PC-3 (cell line): ENCODE measurements at regions not wholly inside any gene's neighbourhood (a gene's known extent, or its start where the extent isn't known, plus 50 kb on each side); places are given as distances from the start of the nearest gene placed in this dataset.

Experiments
- ATAC-seq: fragments of 200-7000 bp; cut with Tn5 transposase; 2 replicates; pipeline ENCODE4 v1.9.1; 2020; ENCODE audit warnings: mild to moderate bottlenecking, moderate library complexity
- BruUV-seq: library from RNA; stranded (reverse); fragments of 400-500 nt; replicated peaks from 2 replicates; lab custom pipeline; 2021; lab: Mats Ljungman, UMichigan
- CTCF ChIA-PET: fragments of 300-600 bp; sonication (Branson Sonifier 250); formaldehyde crosslinking; loops from one replicate; lab custom pipeline; 2022; ENCODE audit warnings: antibody characterized with exemption; lab: Charles Lee
- POLR2A ChIA-PET: fragments of 300-600 bp; sonication (Branson Sonifier 250); formaldehyde crosslinking; loops from one replicate; lab custom pipeline; 2022; ENCODE audit warnings: antibody characterized with exemption; ENCODE audit not compliant: unreplicated experiment; lab: Charles Lee
- DNase-seq: peaks from one replicate; pipeline ENCODE4 v3.0.0-alpha.2; 2015
- H2AFZ ChIP-seq: fragments of 300-600 bp; sonication (generic); 2 replicates; pipeline ENCODE4 v1.6.0; 2016; ENCODE audit warnings: antibody characterized with exemption, low read length
- H3F3A ChIP-seq: fragments of 300-600 bp; sonication (generic); one replicate; pipeline ENCODE4 v1.6.0; 2017; ENCODE audit warnings: antibody characterized with exemption, low read length, control low read depth, mild to moderate bottlenecking; ENCODE audit not compliant: unreplicated experiment
- H3K27ac ChIP-seq: fragments of 300-600 bp; sonication (generic); 2 replicates; pipeline ENCODE4 v1.5.1; 2016; ENCODE audit warnings: mild to moderate bottlenecking, low read length
- H3K27me3 ChIP-seq: fragments of 300-600 bp; sonication (generic); 2 replicates; pipeline ENCODE4 v1.6.1; 2016; ENCODE audit warnings: low read length, mixed read lengths
- H3K36me3 ChIP-seq: fragments of 300-600 bp; sonication (generic); 2 replicates; pipeline ENCODE4 v1.6.1; 2016; ENCODE audit warnings: low read depth, mixed run types, low read length, mixed read lengths
- H3K4me1 ChIP-seq: fragments of 300-600 bp; sonication (generic); 2 replicates; pipeline ENCODE4 v1.5.1; 2016; ENCODE audit warnings: low read length; ENCODE audit not compliant: insufficient read depth
- H3K4me2 ChIP-seq: fragments of 300-600 bp; sonication (generic); 2 replicates; pipeline ENCODE4 v1.6.0; 2016; ENCODE audit warnings: low read length
- H3K4me3 ChIP-seq: fragments of 300-600 bp; sonication (generic); 2 replicates; pipeline ENCODE4 v1.5.1; 2016; ENCODE audit warnings: mild to moderate bottlenecking, low read length, mixed read lengths
- H3K79me2 ChIP-seq: fragments of 300-600 bp; sonication (generic); 2 replicates; pipeline ENCODE4 v1.6.1; 2017; ENCODE audit warnings: low read length, mixed read lengths
- H3K9ac ChIP-seq: fragments of 300-600 bp; sonication (generic); 2 replicates; pipeline ENCODE4 v1.6.0; 2016; ENCODE audit warnings: mild to moderate bottlenecking, low read length
- H3K9me2 ChIP-seq: fragments of 300-600 bp; sonication (generic); replicated peaks from 2 replicates; pipeline ENCODE4 v1.6.1; 2016; ENCODE audit warnings: mixed run types, low read length, mixed read lengths
- H3K9me3 ChIP-seq: fragments of 300-600 bp; sonication (generic); 2 replicates; pipeline ENCODE4 v1.6.1; 2016; ENCODE audit warnings: low read length, mixed read lengths
- H4K20me1 ChIP-seq: fragments of 300-600 bp; sonication (generic); 2 replicates; pipeline ENCODE4 v1.6.1; 2016; ENCODE audit warnings: low read length, mixed read lengths
- EZH2 ChIP-seq: fragments of 300-600 bp; sonication (generic); IDR thresholded peaks from one replicate; pipeline ENCODE4 v1.6.1; 2017; ENCODE audit warnings: antibody characterized with exemption, mild to moderate bottlenecking, low read length; ENCODE audit not compliant: unreplicated experiment
- EZH2phosphoT487 ChIP-seq: fragments of 300-600 bp; sonication (generic); IDR thresholded peaks from 2 replicates; pipeline ENCODE4 v1.6.1; 2018; ENCODE audit warnings: mild to moderate bottlenecking, antibody characterized with exemption, low read length, borderline replicate concordance
- intact Hi-C: fragments of 100-400 bp; cut with micrococcal nuclease; formaldehyde crosslinking; loops from 2 replicates; pipeline ENCODE4 v1.9.0; 2023
- TF ChIP-seq, protein P1 (sequence below): fragments of 300-600 bp; sonication (generic); conservative IDR thresholded peaks from 2 replicates; pipeline ENCODE4 v1.5.1; 2017; ENCODE audit warnings: antibody characterized with exemption, low read depth, mild to moderate bottlenecking, low read length

DNA sequence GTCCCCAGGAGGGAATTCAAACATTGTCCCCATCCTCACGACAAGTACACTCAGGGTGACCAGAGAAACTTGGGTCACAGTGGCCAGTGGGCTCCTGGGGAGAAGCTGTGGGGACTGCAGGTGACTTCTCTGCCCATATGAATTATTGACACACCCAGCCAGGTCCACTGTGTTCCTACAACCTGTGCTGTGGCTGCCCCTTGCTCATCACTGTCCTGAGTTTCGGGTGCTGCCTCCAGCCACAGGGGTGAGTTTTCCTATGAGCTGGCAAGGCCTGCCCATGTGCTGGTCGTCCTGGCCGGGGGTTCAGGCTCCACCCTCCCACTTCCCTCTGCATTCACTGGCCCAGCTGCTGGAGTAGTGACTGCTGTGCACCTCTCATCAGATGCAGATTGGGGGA lies 59.0 kb upstream of the RBFOX3 start:
- H3K4me3 ChIP-seq = no peak overlapping the region
- no peak overlapping the region for H3K9ac ChIP-seq
- H3K4me1 ChIP-seq = peaks cover 6% of the 10 kb centered on the region
- H3K36me3 ChIP-seq = no peaks in the 10 kb centered on the region
- ATAC-seq (no peak), DNase-seq (no peak)
- CTCF ChIA-PET = interaction anchor here (0.6 kb wide), 1 partner anchor 140 kb away, joined by 3 read pairs; no protein-coding TSS in a partner anchor
- no peaks in the 10 kb centered on the region for H3K79me2 ChIP-seq
- no peak overlapping the region for H2AFZ ChIP-seq
- intact Hi-C loops = no loop called here
- H3K27me3 ChIP-seq = peaks cover 49% of the 10 kb centered on the region
- no peaks in the 10 kb centered on the region for H3F3A ChIP-seq
- H3K27ac ChIP-seq = no peak overlapping the region
- H3K9me2 ChIP-seq = no peaks in the 10 kb centered on the region
- TF ChIP-seq EZH2 (no peak), EZH2phosphoT487 (no peak)
- TF ChIP-seq, protein P1, sequence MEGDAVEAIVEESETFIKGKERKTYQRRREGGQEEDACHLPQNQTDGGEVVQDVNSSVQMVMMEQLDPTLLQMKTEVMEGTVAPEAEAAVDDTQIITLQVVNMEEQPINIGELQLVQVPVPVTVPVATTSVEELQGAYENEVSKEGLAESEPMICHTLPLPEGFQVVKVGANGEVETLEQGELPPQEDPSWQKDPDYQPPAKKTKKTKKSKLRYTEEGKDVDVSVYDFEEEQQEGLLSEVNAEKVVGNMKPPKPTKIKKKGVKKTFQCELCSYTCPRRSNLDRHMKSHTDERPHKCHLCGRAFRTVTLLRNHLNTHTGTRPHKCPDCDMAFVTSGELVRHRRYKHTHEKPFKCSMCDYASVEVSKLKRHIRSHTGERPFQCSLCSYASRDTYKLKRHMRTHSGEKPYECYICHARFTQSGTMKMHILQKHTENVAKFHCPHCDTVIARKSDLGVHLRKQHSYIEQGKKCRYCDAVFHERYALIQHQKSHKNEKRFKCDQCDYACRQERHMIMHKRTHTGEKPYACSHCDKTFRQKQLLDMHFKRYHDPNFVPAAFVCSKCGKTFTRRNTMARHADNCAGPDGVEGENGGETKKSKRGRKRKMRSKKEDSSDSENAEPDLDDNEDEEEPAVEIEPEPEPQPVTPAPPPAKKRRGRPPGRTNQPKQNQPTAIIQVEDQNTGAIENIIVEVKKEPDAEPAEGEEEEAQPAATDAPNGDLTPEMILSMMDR = no peak
- no TSS peak for BruUV-seq
- no peaks in the 10 kb centered on the region for H4K20me1 ChIP-seq
- H3K9me3 ChIP-seq = 0 out of 2 replicates have a peak, but pooled peaks cover 6% of the 10 kb centered on the region
- POLR2A ChIA-PET = no interaction called here
- no peak overlapping the region for H3K4me2 ChIP-seq

DNA sequence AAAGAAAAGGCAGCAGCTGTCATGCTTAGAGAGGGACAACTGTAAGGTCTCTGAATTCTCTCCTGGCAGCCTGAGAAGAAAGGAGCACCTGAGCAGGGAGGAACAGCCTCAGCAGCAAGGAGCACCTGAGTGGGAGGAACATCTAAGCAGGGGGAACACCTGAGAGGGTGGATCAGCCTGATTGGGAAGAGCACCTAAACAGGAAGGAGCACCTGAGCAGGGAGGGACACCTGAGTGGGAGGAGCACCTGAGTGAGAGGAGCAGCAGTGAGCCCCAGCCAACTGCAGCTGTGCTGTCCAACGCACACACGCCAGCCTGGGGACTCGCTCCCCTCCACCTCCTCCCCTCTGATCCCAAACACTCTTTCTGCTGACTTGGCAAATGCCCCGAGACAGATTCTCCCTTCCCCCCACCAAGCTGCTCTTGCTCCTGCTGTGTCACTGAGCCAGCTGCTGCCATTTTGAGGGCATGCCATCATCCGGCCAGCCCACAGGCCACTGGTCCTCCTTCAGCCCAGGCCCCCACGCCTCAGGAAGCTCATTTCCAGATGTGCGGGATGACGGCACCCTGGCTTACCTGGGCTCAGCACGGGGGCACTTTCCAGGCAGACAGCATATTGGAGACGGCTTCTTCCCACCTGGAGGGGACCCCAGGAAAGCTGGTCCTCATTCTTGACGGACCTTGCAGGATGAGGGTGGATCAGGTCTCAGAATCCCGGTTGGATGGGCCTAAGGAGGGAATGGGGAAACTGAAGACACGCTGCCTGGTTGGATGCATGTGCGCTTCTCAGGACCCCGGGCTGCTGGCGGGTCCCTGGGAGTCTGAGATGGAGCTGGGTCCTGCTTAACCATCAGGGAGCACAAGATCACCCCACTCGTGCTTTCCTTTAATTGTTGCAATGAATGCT lies 57.7 kb upstream of the RBFOX3 start:
- Histone ChIP-seq H3K4me1 (peaks cover 10% of the 10 kb centered on the region), H2AFZ (no peak overlapping the region), H3K27ac (no peak overlapping the region), H3K4me3 (no peak overlapping the region), H3K27me3 (peaks cover 42% of the 10 kb centered on the region), H3K9me2 (no peaks in the 10 kb centered on the region), H3K9ac (no peak overlapping the region), H4K20me1 (no peaks in the 10 kb centered on the region), H3K36me3 (no peaks in the 10 kb centered on the region), H3K4me2 (no peak overlapping the region), H3K79me2 (no peaks in the 10 kb centered on the region), H3K9me3 (0 out of 2 replicates have a peak, but pooled peaks cover 5% of the 10 kb centered on the region), H3F3A (no peaks in the 10 kb centered on the region)
- ChIA-PET CTCF (no interaction called here), POLR2A (no interaction called here)
- intact Hi-C loops = no loop called here
- no peak for ATAC-seq
- DNase-seq = no peak
- no TSS peak for BruUV-seq
- TF ChIP-seq EZH2phosphoT487 = no peak
- TF ChIP-seq EZH2 = no peak
- TF ChIP-seq, protein P1 = no peak

DNA sequence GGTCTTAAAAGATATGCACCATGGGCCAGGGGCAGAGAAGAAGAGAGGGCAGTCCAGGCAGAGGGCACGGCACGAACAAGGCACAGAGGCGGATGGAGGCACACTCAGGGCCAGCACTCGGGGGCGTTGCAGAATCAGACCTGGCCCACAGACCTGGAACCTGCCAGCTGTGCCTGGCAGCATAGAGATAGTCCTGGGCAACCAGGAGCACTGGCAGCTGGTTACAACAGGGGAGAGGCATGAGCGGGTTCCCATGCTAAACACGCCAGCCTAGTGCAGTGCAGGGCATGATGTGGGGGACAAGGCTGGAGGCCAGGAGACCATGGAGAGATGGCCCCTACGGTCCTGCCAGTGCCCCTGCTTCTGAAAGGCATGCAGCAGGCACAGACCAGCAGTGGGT lies 56.9 kb upstream of the RBFOX3 start:
- H3K27ac ChIP-seq = no peak overlapping the region
- peaks cover 15% of the 10 kb centered on the region for H3K4me1 ChIP-seq
- H3K9me2 ChIP-seq = no peaks in the 10 kb centered on the region
- TF ChIP-seq EZH2phosphoT487 (no peak), EZH2 (no peak)
- TF ChIP-seq, protein P1 = no peak
- no peak overlapping the region for H3K4me3 ChIP-seq
- peaks cover 36% of the 10 kb centered on the region for H3K27me3 ChIP-seq
- no peak overlapping the region for H3K9ac ChIP-seq
- no peak for DNase-seq
- POLR2A ChIA-PET = no interaction called here
- no peak overlapping the region for H3K4me2 ChIP-seq
- H3K79me2 ChIP-seq = no peaks in the 10 kb centered on the region
- H3F3A ChIP-seq = no peaks in the 10 kb centered on the region
- no peak overlapping the region for H2AFZ ChIP-seq
- H3K36me3 ChIP-seq = no peaks in the 10 kb centered on the region
- H3K9me3 ChIP-seq = no peaks in the 10 kb centered on the region
- intact Hi-C loops = no loop called here
- BruUV-seq = no TSS peak
- CTCF ChIA-PET = no interaction called here
- ATAC-seq = no peak
- no peaks in the 10 kb centered on the region for H4K20me1 ChIP-seq
